Fibroblast of the aortic adventitia (primary cell): ENCODE measurements at regions not wholly inside any gene's neighbourhood (a gene's known extent, or its start where the extent isn't known, plus 50 kb on each side); places are given as distances from the start of the nearest gene placed in this dataset.

Experiments used
- DNase-seq: peaks from one replicate; pipeline ENCODE4 v3.0.0-alpha.2; 2010; ENCODE audit warnings: low read depth
- H3K4me3 ChIP-seq: 2 replicates; pipeline ENCODE4 v1.5.1; 2011; ENCODE audit warnings: low read depth, mild to moderate bottlenecking, control low read depth, low read length, moderate library complexity
- CTCF ChIP-seq: IDR thresholded peaks from 2 replicates; pipeline ENCODE4 v1.5.1; 2011; ENCODE audit warnings: mild to moderate bottlenecking, low read length, control low read depth, inconsistent platforms; ENCODE audit not compliant: insufficient read depth

- DNase-seq, result no peak
- H3K4me3 ChIP-seq, result no peak overlapping the region
- no peak for TF ChIP-seq CTCF
These were observed 859.8 kb downstream of the TRIB2 start for GRCh38 chr2:13576406-13577036.

GRCh38 chr2:13578547-13578946 is 861.8 kb downstream of the TRIB2 start:
- no peak overlapping the region for H3K4me3 ChIP-seq
- no peak for TF ChIP-seq CTCF
- DNase-seq, result no peak

- DNase-seq, result no peak
- no peak for TF ChIP-seq CTCF
- no peak overlapping the region for H3K4me3 ChIP-seq
These were observed 864.7 kb downstream of the TRIB2 start for GRCh38 chr2:13581471-13581870.

GRCh38 chr2:13583609-13584008 is 866.9 kb downstream of the TRIB2 start:
- H3K4me3 ChIP-seq, result no peak overlapping the region
- no peak for DNase-seq
- TF ChIP-seq CTCF, result no peak

- TF ChIP-seq CTCF, result no peak
- DNase-seq, result no peak
- no peak overlapping the region for H3K4me3 ChIP-seq
These were observed 867.3 kb downstream of the TRIB2 start for GRCh38 chr2:13584020-13584419.

GRCh38 chr2:13585732-13586131 is 869.0 kb downstream of the TRIB2 start:
- TF ChIP-seq CTCF, result no peak
- no peak for DNase-seq
- H3K4me3 ChIP-seq, result no peak overlapping the region

DNA sequence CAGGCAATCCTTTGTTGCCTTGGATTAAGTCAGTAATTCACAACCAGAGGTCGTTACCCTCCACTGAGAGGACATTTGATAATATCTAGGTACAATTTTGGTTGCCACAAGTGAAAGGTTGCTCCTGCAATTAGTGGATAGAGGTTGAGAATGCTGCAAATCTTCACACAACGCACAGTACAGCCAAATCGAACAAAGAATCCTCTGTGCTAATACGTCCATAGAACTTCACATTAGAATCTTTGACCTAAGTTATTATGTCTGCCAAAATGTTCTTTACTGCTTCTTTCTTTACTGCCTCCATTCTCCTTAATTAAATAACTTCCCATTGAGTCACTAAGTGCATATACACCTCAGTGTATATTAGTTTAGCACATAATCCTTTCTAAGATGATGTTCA is 879.5 kb downstream of the TRIB2 start:
- no peak overlapping the region for H3K4me3 ChIP-seq
- TF ChIP-seq CTCF, result no peak
- no peak for DNase-seq
